Activated gamma-delta T cell (primary cell): ENCODE measurements at regions not wholly inside any gene's neighbourhood (a gene's known extent, or its start where the extent isn't known, plus 50 kb on each side); places are given as distances from the start of the nearest gene placed in this dataset.

ENCODE experiments used
- DNase-seq: peaks from one replicate; lab custom pipeline; 2025; lab: John Stamatoyannopoulos, UW

GRCh38 chr19:28509079-28509895, 703.7 kb downstream of the UQCRFS1 start:
- DNase-seq = no peak

GRCh38 chr19:28508666-28509065, 704.3 kb downstream of the UQCRFS1 start:
- no peak for DNase-seq

- DNase-seq = no peak
These were observed 707.0 kb downstream of the UQCRFS1 start for GRCh38 chr19:28505933-28506332.

GRCh38 chr19:28505134-28505533, 707.8 kb downstream of the UQCRFS1 start:
- DNase-seq = no peak

- DNase-seq = no peak
These were observed 708.2 kb downstream of the UQCRFS1 start for GRCh38 chr19:28504727-28505126.

GRCh38 chr19:28504139-28504538, 708.8 kb downstream of the UQCRFS1 start:
- DNase-seq = no peak

GRCh38 chr19:28502879-28503734, 709.8 kb downstream of the UQCRFS1 start:
- no peak for DNase-seq

GRCh38 chr19:28501976-28502375, 711.0 kb downstream of the UQCRFS1 start:
- DNase-seq = no peak

- DNase-seq = no peak
These were observed 711.8 kb downstream of the UQCRFS1 start for GRCh38 chr19:28500982-28501630.

GRCh38 chr19:28500296-28500695, 712.7 kb downstream of the UQCRFS1 start:
- no peak for DNase-seq

GRCh38 chr19:28498404-28498976, 714.5 kb downstream of the UQCRFS1 start:
- no peak for DNase-seq

- DNase-seq = no peak
These were observed 715.1 kb downstream of the UQCRFS1 start for GRCh38 chr19:28497887-28498286.

- no peak for DNase-seq
These were observed 715.8 kb downstream of the UQCRFS1 start for GRCh38 chr19:28497137-28497536.

- DNase-seq = no peak
These were observed 717.9 kb downstream of the UQCRFS1 start for GRCh38 chr19:28495046-28495445.

GRCh38 chr19:28494461-28494860, 718.5 kb downstream of the UQCRFS1 start:
- DNase-seq = no peak

GRCh38 chr19:28493884-28494283, 719.1 kb downstream of the UQCRFS1 start:
- DNase-seq = no peak

- DNase-seq = no peak
These were observed 720.3 kb downstream of the UQCRFS1 start for GRCh38 chr19:28492621-28493020.

- DNase-seq = no peak
These were observed 720.8 kb downstream of the UQCRFS1 start for GRCh38 chr19:28492201-28492600.

GRCh38 chr19:28489776-28490175, 723.2 kb downstream of the UQCRFS1 start:
- DNase-seq = no peak

- DNase-seq = no peak
These were observed 723.8 kb downstream of the UQCRFS1 start for GRCh38 chr19:28489126-28489660.

- DNase-seq = no peak
These were observed 725.0 kb downstream of the UQCRFS1 start for GRCh38 chr19:28487999-28488398.

- no peak for DNase-seq
These were observed 726.0 kb downstream of the UQCRFS1 start for GRCh38 chr19:28486926-28487325.
